Mesenchymal stem cell (in vitro differentiated cells and primary cell): ENCODE measurements at regions not wholly inside any gene's neighbourhood (a gene's known extent, or its start where the extent isn't known, plus 50 kb on each side); places are given as distances from the start of the nearest gene placed in this dataset.

Experiments
- DNase-seq: peaks from one replicate; pipeline ENCODE4 v3.0.0-alpha.2; 2013
- H2AFZ ChIP-seq: one replicate; pipeline ENCODE4 v1.6.1; 2013; ENCODE audit warnings: low read depth, mild to moderate bottlenecking, control low read depth, inconsistent platforms, low read length, moderate library complexity
- H2AK5ac ChIP-seq: 2 replicates; pipeline ENCODE4 v1.6.1; 2013; ENCODE audit warnings: low read length, moderate library complexity, mild to moderate bottlenecking, inconsistent platforms; ENCODE audit not compliant: severe bottlenecking
- H2BK120ac ChIP-seq: one replicate; pipeline ENCODE4 v1.6.1; 2013; ENCODE audit warnings: low read depth, mild to moderate bottlenecking, inconsistent platforms, low read length, moderate library complexity
- H2BK12ac ChIP-seq, 2 experiments: one replicate each; pipeline ENCODE4 v1.6.1; 2013; ENCODE audit warnings: inconsistent platforms in 2 of 2, low read length in 2 of 2, mild to moderate bottlenecking in 2 of 2, moderate library complexity in 2 of 2, control low read depth in 1 of 2
- H2BK15ac ChIP-seq: one replicate; pipeline ENCODE4 v1.6.1; 2013; ENCODE audit warnings: mild to moderate bottlenecking, low read depth, inconsistent platforms; ENCODE audit not compliant: poor library complexity, severe bottlenecking
- H2BK5ac ChIP-seq: 2 replicates; pipeline ENCODE4 v1.6.1; 2013; ENCODE audit warnings: low read depth, mild to moderate bottlenecking, low read length, control low read depth, inconsistent platforms; ENCODE audit not compliant: poor library complexity, severe bottlenecking
- H3K14ac ChIP-seq, 2 experiments: one replicate each; pipeline ENCODE4 v1.6.1; 2013; ENCODE audit warnings: inconsistent platforms in 2 of 2, low read length in 2 of 2, control low read depth in 1 of 2, mild to moderate bottlenecking in 1 of 2, moderate library complexity in 1 of 2
- H3K18ac ChIP-seq, 2 experiments: one replicate each; pipeline ENCODE4 v1.6.1; 2013; ENCODE audit warnings: inconsistent platforms in 2 of 2, low read length in 2 of 2, control low read depth in 1 of 2, low read depth in 1 of 2, mild to moderate bottlenecking in 1 of 2
- H3K23ac ChIP-seq, 2 experiments: one replicate each; pipeline ENCODE4 v1.6.1; 2013; ENCODE audit warnings: inconsistent platforms in 2 of 2, low read length in 2 of 2, mild to moderate bottlenecking in 2 of 2, moderate library complexity in 2 of 2, control low read depth in 1 of 2
- H3K27ac ChIP-seq: 2 replicates; pipeline ENCODE4 v1.5.1; 2013; ENCODE audit warnings: mild to moderate bottlenecking, moderate library complexity, low read length, control low read depth, inconsistent platforms; ENCODE audit not compliant: poor library complexity, severe bottlenecking
- H3K27me3 ChIP-seq, 2 experiments: 2 replicates each; pipeline versions ENCODE4 v1.6.1 to v1.7.0; 2013; ENCODE audit warnings: low read length in 2 of 2, mild to moderate bottlenecking in 2 of 2, moderate library complexity in 2 of 2, control low read depth in 1 of 2, inconsistent platforms in 1 of 2; ENCODE audit not compliant: control insufficient read depth in 1 of 2, insufficient read depth in 1 of 2
- H3K36me3 ChIP-seq, 2 experiments: 2 replicates each; pipeline versions ENCODE4 v1.6.1 to v1.7.0; 2013; ENCODE audit warnings: low read length in 2 of 2, control low read depth in 1 of 2, inconsistent platforms in 1 of 2, low read depth in 1 of 2, mild to moderate bottlenecking in 1 of 2; ENCODE audit not compliant: insufficient read depth in 2 of 2, control insufficient read depth in 1 of 2
- H3K4ac ChIP-seq, 2 experiments: one replicate each; pipeline ENCODE4 v1.6.1; 2013; ENCODE audit warnings: inconsistent platforms in 2 of 2, low read length in 2 of 2, mild to moderate bottlenecking in 2 of 2, moderate library complexity in 2 of 2, control low read depth in 1 of 2, low read depth in 1 of 2
- H3K4me1 ChIP-seq: 2 replicates; pipeline ENCODE4 v1.6.1; 2013; ENCODE audit warnings: low read depth, low read length, control low read depth; ENCODE audit not compliant: control insufficient read depth, insufficient read depth
- H3K4me2 ChIP-seq: 2 replicates; pipeline ENCODE4 v1.6.1; 2013; ENCODE audit warnings: low read length, mild to moderate bottlenecking, inconsistent platforms; ENCODE audit not compliant: poor library complexity, severe bottlenecking
- H3K4me3 ChIP-seq, 2 experiments: 2 replicates each; pipeline versions ENCODE4 v1.5.1 to v1.7.0; 2013; ENCODE audit warnings: low read length in 2 of 2, mild to moderate bottlenecking in 2 of 2, control low read depth in 1 of 2, low read depth in 1 of 2; ENCODE audit not compliant: insufficient read depth in 1 of 2
- H3K79me1 ChIP-seq: replicated peaks from 2 replicates; pipeline ENCODE4 v1.6.1; 2013; ENCODE audit warnings: mild to moderate bottlenecking, control low read depth, low read length, inconsistent platforms; ENCODE audit not compliant: poor library complexity, severe bottlenecking
- H3K9ac ChIP-seq: 2 replicates; pipeline ENCODE4 v1.7.0; 2013; ENCODE audit warnings: mild to moderate bottlenecking, low read length, moderate library complexity
- H3K9me3 ChIP-seq: 2 replicates; pipeline ENCODE4 v1.7.0; 2013; ENCODE audit warnings: mild to moderate bottlenecking, low read length; ENCODE audit not compliant: control insufficient read depth
- H4K8ac ChIP-seq: one replicate; pipeline ENCODE4 v1.6.1; 2013; ENCODE audit warnings: inconsistent platforms, mild to moderate bottlenecking, low read length, moderate library complexity
- H4K91ac ChIP-seq: one replicate; pipeline ENCODE4 v1.6.1; 2013; ENCODE audit warnings: mild to moderate bottlenecking, low read length, inconsistent platforms
- WGBS: methylation state at CpG from one replicate; pipeline ENCODE4 v1.1.7; 2013; ENCODE audit warnings: mixed read lengths; 5-methylcytosine and 5-hydroxymethylcytosine counted together

DNA sequence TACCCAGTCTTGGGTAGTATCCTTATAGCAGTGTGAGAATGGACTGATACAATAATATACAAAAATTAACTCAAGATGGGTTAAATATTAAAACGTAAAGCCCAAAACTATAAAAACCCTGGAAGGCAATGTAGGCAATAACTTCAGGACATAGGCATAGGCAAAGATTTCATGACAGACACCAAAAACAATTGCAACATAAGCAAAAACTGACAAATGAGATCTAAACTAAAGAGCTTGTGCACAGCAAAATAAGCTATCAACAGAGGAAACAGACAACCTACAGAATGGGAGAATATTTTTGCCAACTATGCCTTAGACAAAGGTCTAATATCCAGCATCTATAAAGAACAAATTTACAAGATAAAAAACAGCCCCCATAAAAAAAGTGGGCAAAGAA is 204.8 kb upstream of the CCDC54 start:
- H3K27me3 ChIP-seq: no peaks in the 10 kb centered on the region
- H4K8ac ChIP-seq: no peak overlapping the region
- H2AK5ac ChIP-seq: no peak overlapping the region
- no peaks in the 10 kb centered on the region for H3K79me1 ChIP-seq
- peaks cover 24% of the 10 kb centered on the region for H3K9me3 ChIP-seq
- H3K27ac ChIP-seq: no peak overlapping the region
- no peaks in the 10 kb centered on the region for H3K36me3 ChIP-seq
- no peak overlapping the region for H3K4ac ChIP-seq
- no peak overlapping the region for H2BK15ac ChIP-seq
- DNase-seq: no peak
- no peak overlapping the region for H2BK5ac ChIP-seq
- no peak overlapping the region for H3K4me3 ChIP-seq
- H3K4me1 ChIP-seq: no peaks in the 10 kb centered on the region
- no peak overlapping the region for H3K18ac ChIP-seq
- 100% methylated on average over 1 of the region's 1 CpG for WGBS
- no peak overlapping the region for H3K9ac ChIP-seq
- H3K14ac ChIP-seq: no peak overlapping the region
- no peak overlapping the region for H2BK120ac ChIP-seq
- H4K91ac ChIP-seq: no peak overlapping the region
- no peak overlapping the region for H3K23ac ChIP-seq
- H3K4me2 ChIP-seq: no peak overlapping the region
- H2AFZ ChIP-seq: no peak overlapping the region
- H2BK12ac ChIP-seq: no peak overlapping the region

DNA sequence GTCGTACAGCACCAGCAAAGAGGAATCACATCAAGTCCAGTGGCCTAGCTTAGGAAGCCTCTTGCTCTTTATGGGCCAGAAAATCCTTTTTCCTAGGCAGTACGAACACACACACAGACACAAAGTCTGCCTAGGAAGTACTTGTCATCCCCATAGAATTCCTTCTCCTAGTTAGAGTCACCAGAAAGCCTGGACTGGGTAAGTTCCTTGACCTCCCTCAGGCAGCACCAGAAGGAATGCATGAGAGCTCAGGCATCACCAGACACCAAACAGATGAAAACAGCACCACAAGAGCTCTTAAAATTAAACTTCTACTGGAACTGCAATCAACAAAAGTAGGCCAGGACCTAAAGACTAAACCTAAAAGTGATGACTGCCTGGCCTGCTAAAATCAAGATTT is 192.9 kb upstream of the CCDC54 start:
- 82% methylated on average over 2 of the region's 2 CpGs for WGBS
- no peak overlapping the region for H4K91ac ChIP-seq
- H3K23ac ChIP-seq: no peak overlapping the region
- peak; percentile 44 for DNase-seq
- H3K27me3 ChIP-seq: peaks cover 0 to 6% of the 10 kb centered on the region in 2 experiments
- H2BK15ac ChIP-seq: no peak overlapping the region
- H2AK5ac ChIP-seq: no peak overlapping the region
- no peaks in the 10 kb centered on the region for H3K4me1 ChIP-seq
- H3K18ac ChIP-seq: no peak overlapping the region
- no peaks in the 10 kb centered on the region for H3K79me1 ChIP-seq
- H3K36me3 ChIP-seq: no peaks in the 10 kb centered on the region
- no peak overlapping the region for H2BK5ac ChIP-seq
- H3K14ac ChIP-seq: peak overlapping the region in 1 of 2 experiments; percentile 44
- no peak overlapping the region for H3K4ac ChIP-seq
- H3K9ac ChIP-seq: no peak overlapping the region
- H4K8ac ChIP-seq: no peak overlapping the region
- H3K4me3 ChIP-seq: no peak overlapping the region
- H3K4me2 ChIP-seq: no peak overlapping the region
- no peak overlapping the region for H2AFZ ChIP-seq
- no peak overlapping the region for H2BK120ac ChIP-seq
- H3K27ac ChIP-seq: no peak overlapping the region
- H2BK12ac ChIP-seq: no peak overlapping the region
- no peaks in the 10 kb centered on the region for H3K9me3 ChIP-seq

DNA sequence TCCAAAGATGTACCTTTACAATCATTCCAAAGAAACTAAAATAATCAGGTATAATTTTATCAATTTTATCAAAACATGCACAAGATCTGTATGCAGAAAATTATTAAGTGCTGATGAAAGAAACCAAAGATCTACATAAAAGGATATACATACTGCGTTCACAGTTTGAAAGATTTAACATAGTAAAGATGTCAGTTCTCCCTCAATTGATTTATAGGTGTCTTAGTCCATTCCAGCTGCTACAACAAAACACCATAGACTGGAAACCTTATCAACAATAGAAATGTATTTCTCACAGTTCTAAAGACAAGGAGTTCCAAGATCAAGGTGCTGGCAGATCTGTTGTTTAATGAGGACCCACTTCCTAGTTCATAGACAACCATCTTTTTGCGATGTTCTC is 189.0 kb upstream of the CCDC54 start:
- H2BK15ac ChIP-seq: no peak overlapping the region
- no peak overlapping the region for H2BK5ac ChIP-seq
- no peak for DNase-seq
- H3K4me2 ChIP-seq: no peak overlapping the region
- no peak overlapping the region for H3K4ac ChIP-seq
- no CpG with 5 or more reads among the region's 2 CpGs for WGBS
- H3K4me3 ChIP-seq: no peak overlapping the region
- H2AK5ac ChIP-seq: no peak overlapping the region
- H4K8ac ChIP-seq: no peak overlapping the region
- no peaks in the 10 kb centered on the region for H3K36me3 ChIP-seq
- no peaks in the 10 kb centered on the region for H3K9me3 ChIP-seq
- no peak overlapping the region for H2BK12ac ChIP-seq
- H3K14ac ChIP-seq: no peak overlapping the region
- H3K27me3 ChIP-seq: peaks cover 0 to 29% of the 10 kb centered on the region in 2 experiments
- H3K27ac ChIP-seq: no peak overlapping the region
- no peak overlapping the region for H2BK120ac ChIP-seq
- no peak overlapping the region for H3K23ac ChIP-seq
- no peaks in the 10 kb centered on the region for H3K79me1 ChIP-seq
- H3K4me1 ChIP-seq: no peaks in the 10 kb centered on the region
- no peak overlapping the region for H3K18ac ChIP-seq
- no peak overlapping the region for H2AFZ ChIP-seq
- H3K9ac ChIP-seq: no peak overlapping the region
- H4K91ac ChIP-seq: no peak overlapping the region

DNA sequence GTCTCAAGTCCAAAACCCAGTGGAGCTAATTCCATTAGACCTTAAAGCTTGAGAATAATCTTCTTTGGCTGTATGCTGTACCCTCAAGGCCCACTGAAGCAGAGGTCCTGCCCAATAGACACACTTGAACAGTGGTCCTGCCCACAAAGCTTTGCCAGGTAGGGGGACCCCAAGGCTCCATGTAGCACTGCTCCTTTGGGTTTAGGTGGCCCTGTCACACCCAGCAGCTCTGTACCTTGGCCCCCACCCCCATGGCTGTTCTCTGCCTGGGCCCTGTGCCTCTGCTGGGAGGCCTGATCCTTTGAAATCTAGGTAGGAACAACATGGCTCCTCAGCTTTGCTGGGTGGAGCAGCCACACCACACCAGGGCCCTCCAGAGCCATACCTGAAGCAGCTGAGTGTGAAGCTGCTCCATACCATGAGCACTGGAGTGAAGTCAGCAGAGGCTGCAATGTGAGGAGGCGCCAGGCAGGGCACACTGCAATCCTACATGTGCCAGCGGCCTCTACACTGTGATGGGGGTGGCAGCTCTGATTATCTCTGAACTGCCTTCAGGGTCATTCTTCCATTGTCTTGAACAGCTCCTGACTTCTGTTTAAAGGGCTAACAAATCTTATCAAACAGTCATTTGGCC is 188.0 kb upstream of the CCDC54 start:
- no peaks in the 10 kb centered on the region for H3K79me1 ChIP-seq
- H3K14ac ChIP-seq: no peak overlapping the region
- H3K36me3 ChIP-seq: no peaks in the 10 kb centered on the region
- no peak overlapping the region for H2AK5ac ChIP-seq
- H3K27ac ChIP-seq: no peak overlapping the region
- WGBS: 100% methylated on average over 2 of the region's 2 CpGs
- H2AFZ ChIP-seq: no peak overlapping the region
- H4K91ac ChIP-seq: no peak overlapping the region
- peaks cover 0 to 29% of the 10 kb centered on the region in 2 experiments for H3K27me3 ChIP-seq
- H2BK120ac ChIP-seq: no peak overlapping the region
- no peak overlapping the region for H3K4ac ChIP-seq
- DNase-seq: no peak
- H2BK5ac ChIP-seq: no peak overlapping the region
- H3K4me2 ChIP-seq: no peak overlapping the region
- no peak overlapping the region for H3K18ac ChIP-seq
- no peak overlapping the region for H3K4me3 ChIP-seq
- H3K9me3 ChIP-seq: no peaks in the 10 kb centered on the region
- no peak overlapping the region for H2BK15ac ChIP-seq
- H3K9ac ChIP-seq: no peak overlapping the region
- no peak overlapping the region for H2BK12ac ChIP-seq
- no peak overlapping the region for H3K23ac ChIP-seq
- no peak overlapping the region for H4K8ac ChIP-seq
- no peaks in the 10 kb centered on the region for H3K4me1 ChIP-seq
